ENCODE measurements at regions not wholly inside any gene's neighbourhood (a gene's known extent, or its start where the extent isn't known, plus 50 kb on each side); places are given as distances from the start of the nearest gene placed in this dataset.
"Not testable (repeated sequence)": the region's sequence is repeated elsewhere in the genome, so short reads cannot be mapped to it uniquely, and the experiment has no call there.

DNA sequence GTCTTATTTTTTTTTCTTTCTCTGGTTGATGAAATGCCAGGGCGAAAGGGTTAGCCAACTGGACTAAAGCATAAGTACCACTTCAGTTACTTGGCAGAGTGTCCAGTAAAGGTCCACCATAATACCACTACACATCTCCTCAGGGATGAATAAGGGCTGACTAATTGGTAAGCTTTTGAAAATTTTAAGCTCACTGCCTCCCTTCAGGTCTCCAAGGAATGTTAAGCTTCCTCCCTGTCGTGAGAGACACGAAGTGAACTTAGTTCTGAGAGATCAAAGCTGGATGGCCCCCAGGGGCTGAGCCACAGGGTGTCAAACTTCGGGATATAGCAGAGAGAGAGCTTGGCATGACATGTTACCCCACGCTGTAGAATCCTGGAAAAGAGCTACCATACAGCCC is 111.4 kb downstream of the VSIG4 start:
- TF ChIP-seq CTCF (IDR thresholded peaks at IDR 0.05; ENCODE audit: low read depth, low read length) = no peak
- DNase-seq (ENCODE audit: low read depth in 2 of 2) = no peak
- no peak overlapping the region for H3K4me3 ChIP-seq (replicated peaks in 1 of 2; ENCODE audit: low read depth in 2 of 2, low read length in 2 of 2)

- not testable (repeated sequence) for DNase-seq (ENCODE audit: low read depth in 2 of 2); H3K4me3 ChIP-seq (replicated peaks in 1 of 2; ENCODE audit: low read depth in 2 of 2, low read length in 2 of 2)
Observed at GRCh38 chrX:65927386-65927785, 112.5 kb downstream of the VSIG4 start.

DNA sequence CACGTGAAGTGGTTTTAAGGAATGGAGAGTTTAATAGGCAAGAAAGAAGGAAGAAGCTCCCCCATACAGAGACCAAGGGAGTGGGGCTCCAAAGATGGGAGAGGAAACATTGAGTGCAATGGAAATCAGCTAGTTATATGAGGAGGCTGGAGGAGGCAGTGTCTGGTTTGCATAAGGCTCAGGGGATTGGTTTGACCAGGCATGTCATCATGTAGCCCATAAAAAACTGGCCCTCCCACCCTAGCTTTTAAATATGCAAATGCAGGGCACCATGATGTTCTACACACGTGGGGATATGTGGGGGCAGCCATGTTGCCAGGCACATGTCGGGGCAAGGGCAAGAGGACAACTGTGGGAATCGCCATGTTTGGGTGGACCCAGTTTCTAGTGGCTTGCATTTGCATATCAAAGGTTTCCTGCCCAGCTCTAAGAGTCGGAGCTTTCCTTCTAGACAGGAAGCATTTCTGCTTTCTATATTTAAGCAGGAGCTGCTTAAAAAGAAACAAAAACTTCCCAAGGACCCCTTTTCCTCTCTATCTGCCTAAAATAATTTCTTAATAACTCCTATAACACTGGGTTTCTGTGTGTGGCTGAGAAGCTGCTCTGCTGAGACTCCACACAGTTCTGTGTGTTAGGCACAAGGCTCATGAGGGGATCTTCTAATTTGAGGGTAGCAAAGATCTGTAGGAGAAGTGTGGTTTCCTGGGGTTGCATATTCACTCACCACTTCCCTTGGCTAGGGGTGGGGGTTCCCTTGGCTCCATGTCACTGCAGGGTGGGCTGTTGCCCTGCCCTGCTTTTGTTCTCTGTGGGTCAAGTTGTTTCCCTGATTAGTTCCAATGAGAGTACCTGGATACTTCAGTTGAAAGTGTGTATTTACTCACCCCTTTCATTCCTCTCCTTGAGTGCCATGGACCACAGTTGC is 113.5 kb downstream of the VSIG4 start:
- no peak overlapping the region for H3K4me3 ChIP-seq (replicated peaks in 1 of 2; ENCODE audit: low read depth in 2 of 2, low read length in 2 of 2)
- TF ChIP-seq CTCF (IDR thresholded peaks at IDR 0.05; ENCODE audit: low read depth, low read length) = no peak
- DNase-seq (ENCODE audit: low read depth in 2 of 2) = no peak

GRCh38 chrX:65925592-65925991 is 114.3 kb downstream of the VSIG4 start:
- no peak for DNase-seq (ENCODE audit: low read depth in 2 of 2)
- H3K4me3 ChIP-seq (replicated peaks in 1 of 2; ENCODE audit: low read depth in 2 of 2, low read length in 2 of 2) = no peak overlapping the region
- TF ChIP-seq CTCF (IDR thresholded peaks at IDR 0.05; ENCODE audit: low read depth, low read length) = no peak

DNA sequence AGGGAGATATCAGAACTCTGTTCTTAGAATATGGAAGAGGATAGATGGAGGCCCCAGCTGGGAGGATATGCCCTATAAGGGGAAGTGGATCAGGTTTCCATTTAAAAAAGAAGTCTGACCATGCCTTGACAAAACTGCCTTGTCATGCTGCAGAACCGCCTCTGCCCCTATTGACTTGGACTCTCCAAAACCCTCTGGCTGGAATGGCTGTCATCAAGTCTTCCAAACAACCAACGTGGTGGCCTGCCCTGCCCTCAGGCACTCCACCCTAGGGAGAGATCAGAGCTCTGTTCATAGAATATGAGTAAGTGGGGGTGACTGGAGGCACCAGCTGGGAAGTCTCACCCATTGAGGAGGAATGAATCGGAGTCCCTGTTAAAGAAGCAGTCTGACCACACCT is 114.9 kb downstream of the VSIG4 start:
- no peak overlapping the region for H3K4me3 ChIP-seq (replicated peaks in 1 of 2; ENCODE audit: low read depth in 2 of 2, low read length in 2 of 2)
- TF ChIP-seq CTCF (IDR thresholded peaks at IDR 0.05; ENCODE audit: low read depth, low read length) = no peak
- DNase-seq (ENCODE audit: low read depth in 2 of 2) = no peak

DNA sequence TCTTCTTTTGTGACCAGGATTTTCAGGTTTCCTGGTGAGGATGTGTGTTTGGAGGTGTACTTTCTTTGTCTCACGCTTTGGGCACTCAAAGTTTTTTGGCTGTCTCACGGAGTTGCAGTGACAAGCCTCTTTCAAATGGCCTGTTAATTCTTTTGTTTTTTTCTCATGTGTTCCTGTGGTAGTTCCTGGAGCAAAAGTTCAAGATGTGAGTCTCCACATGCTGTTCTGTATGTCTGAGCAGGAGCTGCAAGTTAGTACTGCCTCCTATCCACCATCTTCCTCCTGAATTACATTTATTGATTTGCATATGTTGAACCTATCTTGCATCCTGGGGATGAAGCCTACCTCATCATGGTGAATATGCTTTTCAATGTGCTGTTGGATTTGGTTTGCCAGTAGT is 118.5 kb downstream of the VSIG4 start:
- TF ChIP-seq CTCF (IDR thresholded peaks at IDR 0.05; ENCODE audit: low read depth, low read length) = no peak
- H3K4me3 ChIP-seq (replicated peaks in 1 of 2; ENCODE audit: low read depth in 2 of 2, low read length in 2 of 2) = no peak overlapping the region
- DNase-seq (ENCODE audit: low read depth in 2 of 2) = no peak

- no peak for TF ChIP-seq CTCF (IDR thresholded peaks at IDR 0.05; ENCODE audit: low read depth, low read length)
- DNase-seq (ENCODE audit: low read depth in 2 of 2) = no peak
- H3K4me3 ChIP-seq (replicated peaks in 1 of 2; ENCODE audit: low read depth in 2 of 2, low read length in 2 of 2) = no peak overlapping the region
Observed at GRCh38 chrX:65920620-65921019, 119.3 kb downstream of the VSIG4 start.

Data from cardiac fibroblast (primary cell).